Common myeloid progenitor, CD34-positive (primary cell): ENCODE measurements at regions not wholly inside any gene's neighbourhood (a gene's known extent, or its start where the extent isn't known, plus 50 kb on each side); places are given as distances from the start of the nearest gene placed in this dataset.

Source experiments
- CTCF ChIA-PET: fragments of 350-600 bp; sonication (Branson Sonifier 250); formaldehyde crosslinking; loops from one replicate; lab custom pipeline; 2021; ENCODE audit warnings: antibody characterized with exemption; lab: Charles Lee
- POLR2A ChIA-PET: fragments of 350-600 bp; sonication (Branson Sonifier 250); formaldehyde crosslinking; loops from one replicate; lab custom pipeline; 2021; ENCODE audit warnings: antibody characterized with exemption; lab: Charles Lee
- DNase-seq, 3 donors: peaks; one replicate each; pipeline versions ENCODE4 v3.0.0 to v3.0.0-alpha.2; 2013
- H3K27ac ChIP-seq, 2 experiments: 1 replicate in 1 of 2; 2 replicates in 1 of 2; pipeline ENCODE4 v1.7.0; 2013; ENCODE audit warnings: inconsistent platforms in 2 of 2, low read length in 2 of 2, mild to moderate bottlenecking in 2 of 2, low read depth in 1 of 2, moderate library complexity in 1 of 2; ENCODE audit not compliant: severe bottlenecking in 2 of 2, insufficient read depth in 1 of 2, poor library complexity in 1 of 2
- H3K27me3 ChIP-seq, 5 experiments: replicated peaks in 2 of 5; 1 replicate in 3 of 5; 2 replicates in 2 of 5; pipeline versions ENCODE4 v1.6.1 to v1.7.0; 2013; ENCODE audit warnings: low read length in 4 of 5, mild to moderate bottlenecking in 2 of 5, moderate library complexity in 2 of 5, inconsistent platforms in 1 of 5; ENCODE audit not compliant: insufficient read depth in 5 of 5, control insufficient read depth in 4 of 5
- H3K36me3 ChIP-seq, 4 experiments: 1 replicate in 2 of 4; 2 replicates in 2 of 4; pipeline versions ENCODE4 v1.6.1 to v1.7.0; 2013; ENCODE audit warnings: low read length in 3 of 4, control low read depth in 1 of 4, mild to moderate bottlenecking in 1 of 4; ENCODE audit not compliant: control insufficient read depth in 4 of 4, insufficient read depth in 4 of 4
- H3K4me1 ChIP-seq, 4 experiments: 1 replicate in 3 of 4; 2 replicates in 1 of 4; pipeline versions ENCODE4 v1.6.1 to v1.7.1; 2013; ENCODE audit warnings: low read length in 3 of 4, mild to moderate bottlenecking in 3 of 4, control low read depth in 1 of 4, inconsistent platforms in 1 of 4, moderate library complexity in 1 of 4; ENCODE audit not compliant: control insufficient read depth in 4 of 4, insufficient read depth in 4 of 4; ENCODE audit errors: control extremely low read depth in 1 of 4
- H3K4me3 ChIP-seq, 7 experiments: 1 replicate in 4 of 7; 2 replicates in 3 of 7; pipeline versions ENCODE4 v1.5.1 to v1.7.0; 2013; ENCODE audit warnings: mild to moderate bottlenecking in 7 of 7, low read length in 6 of 7, moderate library complexity in 6 of 7, inconsistent platforms in 2 of 7, low read depth in 2 of 7, control low read depth in 1 of 7; ENCODE audit not compliant: insufficient read depth in 4 of 7, control insufficient read depth in 1 of 7; ENCODE audit errors: extremely low read depth in 1 of 7
- H3K9me3 ChIP-seq, 5 experiments: 1 replicate in 4 of 5; 2 replicates in 1 of 5; pipeline versions ENCODE4 v1.6.1 to v1.7.1; 2013; ENCODE audit warnings: low read length in 4 of 5, mild to moderate bottlenecking in 2 of 5, inconsistent platforms in 1 of 5, low read depth in 1 of 5, moderate library complexity in 1 of 5; ENCODE audit not compliant: control insufficient read depth in 4 of 5, insufficient read depth in 2 of 5; ENCODE audit errors: control extremely low read depth in 1 of 5
- WGBS: methylation state at CpG from one replicate; pipeline ENCODE4 v1.1.5; 2013; ENCODE audit not compliant: insufficient coverage; 5-methylcytosine and 5-hydroxymethylcytosine counted together

GRCh38 chr2:40558761-40559160 lies 106.9 kb upstream of the SLC8A1 start:
- peaks cover 0 to 1% (median 0%) of the 10 kb centered on the region in 5 experiments for H3K9me3 ChIP-seq
- H3K4me1 ChIP-seq, result no peaks in the 10 kb centered on the region
- no peak overlapping the region for H3K27ac ChIP-seq
- ChIA-PET CTCF (no interaction called here), POLR2A (interaction anchor here (0.6 kb wide), 1 partner anchor 25 kb away, joined by 3 read pairs; no protein-coding TSS in a partner anchor)
- no peak for DNase-seq
- no peaks in the 10 kb centered on the region for H3K27me3 ChIP-seq
- 96% methylated on average over 4 of the region's 6 CpGs for WGBS
- H3K36me3 ChIP-seq, result no peaks in the 10 kb centered on the region
- no peak overlapping the region for H3K4me3 ChIP-seq

- POLR2A ChIA-PET, result no interaction called here
- WGBS, result no CpG with 5 or more reads among the region's 2 CpGs
These were observed 107.3 kb upstream of the SLC8A1 start for GRCh38 chr2:40559175-40559574.

GRCh38 chr2:40564184-40564583 lies 112.3 kb upstream of the SLC8A1 start:
- CTCF ChIA-PET, result interaction anchor here (1.0 to 1.4 kb wide), 2 partner anchors 9 to 124 kb away, joined by 3 to 7 read pairs; no protein-coding TSS in a partner anchor
- H3K27me3 ChIP-seq, result no peaks in the 10 kb centered on the region
- WGBS, result no CpG with 5 or more reads among the region's 2 CpGs
- no peaks in the 10 kb centered on the region for H3K4me1 ChIP-seq
- no peak for DNase-seq
- POLR2A ChIA-PET, result no interaction called here
- H3K9me3 ChIP-seq, result no peaks in the 10 kb centered on the region
- no peak overlapping the region for H3K27ac ChIP-seq
- no peak overlapping the region for H3K4me3 ChIP-seq
- H3K36me3 ChIP-seq, result no peaks in the 10 kb centered on the region

More at GRCh38 chr2:40559175-40559574, 107.3 kb upstream of the SLC8A1 start:
- CTCF ChIA-PET, result no interaction called here
- no peak for DNase-seq
- Histone ChIP-seq H3K36me3 (no peaks in the 10 kb centered on the region), H3K4me3 (no peak overlapping the region), H3K9me3 (peaks cover 0 to 1% (median 0%) of the 10 kb centered on the region in 5 experiments), H3K27me3 (no peaks in the 10 kb centered on the region), H3K27ac (no peak overlapping the region), H3K4me1 (no peaks in the 10 kb centered on the region)

GRCh38 chr2:40579247-40579646 lies 127.4 kb upstream of the SLC8A1 start:
- no peaks in the 10 kb centered on the region for H3K4me1 ChIP-seq
- no CpG with 5 or more reads among the region's 1 CpG for WGBS
- no peaks in the 10 kb centered on the region for H3K36me3 ChIP-seq
- DNase-seq, result no peak
- no peak overlapping the region for H3K4me3 ChIP-seq
- ChIA-PET POLR2A (no interaction called here), CTCF (no interaction called here)
- peaks cover 0 to 3% (median 0%) of the 10 kb centered on the region in 5 experiments for H3K9me3 ChIP-seq
- H3K27ac ChIP-seq, result no peak overlapping the region
- H3K27me3 ChIP-seq, result no peaks in the 10 kb centered on the region

GRCh38 chr2:40584432-40584831 lies 132.5 kb upstream of the SLC8A1 start:
- CTCF ChIA-PET, result no interaction called here

GRCh38 chr2:40591774-40592173 lies 139.9 kb upstream of the SLC8A1 start:
- ChIA-PET CTCF (no interaction called here), POLR2A (no interaction called here)
- H3K4me1 ChIP-seq, result no peaks in the 10 kb centered on the region
- H3K9me3 ChIP-seq, result no peaks in the 10 kb centered on the region
- H3K4me3 ChIP-seq, result no peak overlapping the region
- WGBS, result 100% methylated on average over 2 of the region's 3 CpGs
- H3K36me3 ChIP-seq, result no peaks in the 10 kb centered on the region
- no peaks in the 10 kb centered on the region for H3K27me3 ChIP-seq
- no peak for DNase-seq
- no peak overlapping the region for H3K27ac ChIP-seq

More at GRCh38 chr2:40584432-40584831, 132.5 kb upstream of the SLC8A1 start:
- WGBS, result no CpG with 5 or more reads among the region's 2 CpGs
- POLR2A ChIA-PET, result interaction anchor here (0.7 kb wide), 1 partner anchor 26 kb away, joined by 3 read pairs; no protein-coding TSS in a partner anchor
- Histone ChIP-seq H3K4me3 (no peak overlapping the region), H3K27me3 (no peaks in the 10 kb centered on the region), H3K27ac (no peak overlapping the region), H3K4me1 (no peaks in the 10 kb centered on the region), H3K36me3 (no peaks in the 10 kb centered on the region), H3K9me3 (peaks cover 0 to 3% (median 0%) of the 10 kb centered on the region in 5 experiments)
- no peak for DNase-seq

GRCh38 chr2:40592218-40592617 lies 140.3 kb upstream of the SLC8A1 start:
- no peak for DNase-seq
- ChIA-PET CTCF (no interaction called here), POLR2A (no interaction called here)
- WGBS, result 100% methylated on average over 1 of the region's 2 CpGs
- H3K36me3 ChIP-seq, result no peaks in the 10 kb centered on the region
- no peaks in the 10 kb centered on the region for H3K9me3 ChIP-seq
- no peaks in the 10 kb centered on the region for H3K27me3 ChIP-seq
- H3K27ac ChIP-seq, result no peak overlapping the region
- H3K4me1 ChIP-seq, result no peaks in the 10 kb centered on the region
- H3K4me3 ChIP-seq, result no peak overlapping the region
